Fibroblast of mammary gland (primary cell): ENCODE measurements at regions not wholly inside any gene's neighbourhood (a gene's known extent, or its start where the extent isn't known, plus 50 kb on each side); places are given as distances from the start of the nearest gene placed in this dataset.

Experiments used
- DNase-seq: peaks from one replicate; pipeline ENCODE4 v3.0.0-alpha.2; 2010; ENCODE audit warnings: low read depth
- H3K4me3 ChIP-seq: 2 replicates; pipeline ENCODE4 v1.5.1; 2011; ENCODE audit warnings: low read depth, mild to moderate bottlenecking, low read length, moderate library complexity; ENCODE audit not compliant: control insufficient read depth
- CTCF ChIP-seq: conservative IDR thresholded peaks from 2 replicates; pipeline ENCODE4 v1.5.1; 2011; ENCODE audit warnings: low read depth, low read length, inconsistent platforms; ENCODE audit not compliant: control insufficient read depth, insufficient read depth

GRCh38 chr12:46111715-46112114 lies 121.3 kb upstream of the SCAF11 start:
- TF ChIP-seq CTCF = no peak
- no peak overlapping the region for H3K4me3 ChIP-seq

DNA sequence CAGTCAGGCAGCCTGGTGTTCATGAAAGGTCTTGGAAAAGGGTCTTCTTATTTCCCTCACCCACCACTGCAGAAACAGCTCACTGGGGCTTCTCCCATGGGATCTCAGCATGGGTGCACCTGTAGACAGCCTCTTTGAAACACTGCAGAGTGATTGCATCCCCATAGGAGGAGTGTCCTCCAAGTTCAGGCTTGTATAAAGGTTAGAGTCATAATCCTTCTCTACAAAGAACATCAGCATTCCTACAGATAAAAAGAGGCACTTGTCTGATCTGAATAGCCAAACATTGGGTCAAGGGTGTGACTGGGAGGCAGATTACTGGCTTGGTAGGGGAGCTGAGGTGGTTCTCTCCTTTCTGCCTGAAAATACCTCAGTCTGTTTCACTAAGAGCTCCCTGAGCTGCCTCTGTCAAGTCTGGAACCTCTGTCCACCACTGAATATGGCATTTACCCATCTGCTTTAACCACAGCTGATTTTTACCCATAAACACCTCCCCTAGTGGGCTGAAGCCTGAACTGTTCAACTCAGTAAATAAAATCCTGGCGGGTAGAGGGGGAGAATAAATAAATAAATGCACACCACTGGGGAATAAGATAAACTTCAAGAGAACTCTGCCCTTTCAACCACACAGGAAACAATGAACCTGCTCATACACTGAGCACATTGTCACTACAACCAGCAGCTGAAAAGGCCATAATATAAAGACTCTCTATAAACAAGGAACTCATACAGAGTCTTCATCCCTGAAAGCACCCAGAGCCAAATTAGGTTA lies 120.7 kb upstream of the SCAF11 start:
- DNase-seq = no peak
- peak; percentile 9 for TF ChIP-seq CTCF
- H3K4me3 ChIP-seq = no peak overlapping the region

More at GRCh38 chr12:46111715-46112114, 121.3 kb upstream of the SCAF11 start:
- DNase-seq = no peak

GRCh38 chr12:46110223-46110611 lies 119.8 kb upstream of the SCAF11 start:
- no peak overlapping the region for H3K4me3 ChIP-seq
- no peak for TF ChIP-seq CTCF
- no peak for DNase-seq

GRCh38 chr12:46109343-46110222 lies 119.2 kb upstream of the SCAF11 start:
- TF ChIP-seq CTCF = no peak
- H3K4me3 ChIP-seq = no peak overlapping the region
- DNase-seq = no peak

DNA sequence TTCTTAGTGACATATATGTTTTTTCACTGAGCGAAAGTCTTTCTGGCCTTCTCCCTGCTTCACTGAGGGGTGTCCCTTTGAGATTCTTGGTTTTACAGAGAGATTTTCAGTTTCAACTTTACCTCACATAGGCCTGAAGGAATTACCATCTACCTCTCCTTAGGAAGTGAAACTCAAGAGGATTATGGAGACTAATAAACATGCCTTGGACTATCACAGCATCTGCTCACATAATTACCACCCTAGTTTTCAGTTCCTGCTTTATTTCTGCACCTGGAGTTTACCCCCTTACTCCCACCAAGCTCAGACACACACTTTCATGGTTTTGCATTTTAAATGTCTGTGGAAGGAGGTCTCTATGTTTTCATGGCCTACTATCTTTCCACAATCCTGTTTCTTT lies 118.3 kb upstream of the SCAF11 start:
- TF ChIP-seq CTCF = no peak
- no peak for DNase-seq

DNA sequence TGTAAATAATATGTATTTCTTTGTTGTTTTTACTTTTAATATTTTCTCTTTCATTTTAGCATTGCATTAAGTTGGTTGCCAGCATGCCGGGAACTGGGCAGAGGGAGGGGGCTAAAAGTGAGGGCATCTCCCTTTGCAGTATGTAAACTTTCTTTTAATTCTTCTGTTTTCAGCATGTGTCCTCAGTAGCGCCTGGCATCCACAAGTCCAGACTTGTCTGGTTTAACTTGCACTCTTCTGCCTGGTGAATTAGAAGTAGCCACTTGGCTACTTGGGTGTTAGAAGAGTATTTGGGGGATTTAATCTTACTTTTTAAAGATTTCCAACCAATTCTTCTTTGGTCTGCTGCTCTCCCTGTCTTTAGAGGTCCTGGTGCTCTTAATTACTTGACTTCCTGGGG lies 117.2 kb upstream of the SCAF11 start:
- TF ChIP-seq CTCF = no peak
- DNase-seq = no peak
- no peak overlapping the region for H3K4me3 ChIP-seq

More for the DNA sequence above, 118.3 kb upstream of the SCAF11 start:
- H3K4me3 ChIP-seq = no peak overlapping the region
